ENCODE measurements at regions not wholly inside any gene's neighbourhood (a gene's known extent, or its start where the extent isn't known, plus 50 kb on each side); places are given as distances from the start of the nearest gene placed in this dataset.

DNA sequence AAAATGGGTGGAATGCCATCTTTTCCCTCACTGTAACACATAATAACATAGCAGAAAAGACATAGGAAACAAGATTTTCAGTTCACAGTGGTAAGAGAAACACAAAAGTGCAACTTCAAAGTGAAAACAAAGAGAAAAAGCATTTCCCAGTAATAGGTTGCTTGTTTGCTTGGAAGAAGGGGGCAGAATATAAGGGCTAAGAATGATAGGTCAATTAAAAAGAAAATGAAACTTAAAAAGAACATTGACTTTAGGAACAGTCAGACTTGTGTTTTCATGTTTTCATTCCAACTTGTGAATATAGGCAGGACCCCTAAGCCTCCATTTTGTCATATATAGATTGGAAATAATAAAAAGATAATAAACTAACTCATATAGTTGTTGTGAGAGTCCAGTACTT is 168.2 kb upstream of the PPP3CA start:
- no peaks in the 10 kb centered on the region for H3K9me3 ChIP-seq

DNA sequence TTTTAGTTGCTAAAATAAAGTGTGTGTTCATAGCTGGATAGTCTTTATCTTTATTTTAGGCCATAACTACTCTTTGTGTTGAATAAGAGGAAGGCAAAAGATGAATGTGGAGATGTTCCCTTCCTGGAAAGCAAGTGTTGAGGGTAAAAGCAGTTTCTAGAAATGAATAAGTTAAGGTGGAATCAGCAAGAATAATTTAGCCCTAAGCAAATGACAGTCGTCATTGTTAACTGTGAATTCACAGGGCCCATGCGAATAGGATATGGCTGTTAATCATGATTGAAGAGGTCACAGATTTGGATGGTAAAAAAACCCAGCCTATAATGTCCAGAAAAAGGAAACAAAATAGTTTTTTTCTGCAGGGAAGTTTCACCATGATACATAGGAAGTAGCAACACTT is 167.8 kb upstream of the PPP3CA start:
- WGBS = 89% methylated on average over 2 of the region's 2 CpGs
- Histone ChIP-seq H3K36me3 (no peaks in the 10 kb centered on the region), H3K27ac (no peak overlapping the region), H3K9me3 (no peaks in the 10 kb centered on the region), H3K4me1 (no peaks in the 10 kb centered on the region), H3K27me3 (no peaks in the 10 kb centered on the region), H3K4me3 (no peak overlapping the region)
- no peak for TF ChIP-seq EP300 (IDR thresholded peaks at IDR 0.05)
- TF ChIP-seq POLR2A (IDR thresholded peaks at IDR 0.05) = no peak
- TF ChIP-seq, protein P1, sequence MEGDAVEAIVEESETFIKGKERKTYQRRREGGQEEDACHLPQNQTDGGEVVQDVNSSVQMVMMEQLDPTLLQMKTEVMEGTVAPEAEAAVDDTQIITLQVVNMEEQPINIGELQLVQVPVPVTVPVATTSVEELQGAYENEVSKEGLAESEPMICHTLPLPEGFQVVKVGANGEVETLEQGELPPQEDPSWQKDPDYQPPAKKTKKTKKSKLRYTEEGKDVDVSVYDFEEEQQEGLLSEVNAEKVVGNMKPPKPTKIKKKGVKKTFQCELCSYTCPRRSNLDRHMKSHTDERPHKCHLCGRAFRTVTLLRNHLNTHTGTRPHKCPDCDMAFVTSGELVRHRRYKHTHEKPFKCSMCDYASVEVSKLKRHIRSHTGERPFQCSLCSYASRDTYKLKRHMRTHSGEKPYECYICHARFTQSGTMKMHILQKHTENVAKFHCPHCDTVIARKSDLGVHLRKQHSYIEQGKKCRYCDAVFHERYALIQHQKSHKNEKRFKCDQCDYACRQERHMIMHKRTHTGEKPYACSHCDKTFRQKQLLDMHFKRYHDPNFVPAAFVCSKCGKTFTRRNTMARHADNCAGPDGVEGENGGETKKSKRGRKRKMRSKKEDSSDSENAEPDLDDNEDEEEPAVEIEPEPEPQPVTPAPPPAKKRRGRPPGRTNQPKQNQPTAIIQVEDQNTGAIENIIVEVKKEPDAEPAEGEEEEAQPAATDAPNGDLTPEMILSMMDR (IDR thresholded peaks at IDR 0.05) = no peak
- DNase-seq (ENCODE audit: low spot score in 2 of 2) = no peak

More for the DNA sequence above, 168.2 kb upstream of the PPP3CA start:
- TF ChIP-seq POLR2A (IDR thresholded peaks at IDR 0.05) = no peak
- no peak for TF ChIP-seq EP300 (IDR thresholded peaks at IDR 0.05)
- TF ChIP-seq, protein P1 (IDR thresholded peaks at IDR 0.05) = no peak
- TF ChIP-seq POLR2AphosphoS5 (IDR thresholded peaks at IDR 0.05) = no peak
- no peak overlapping the region for H3K27ac ChIP-seq
- no peak overlapping the region for H3K4me3 ChIP-seq
- DNase-seq (ENCODE audit: low spot score in 2 of 2) = no peak
- H3K4me1 ChIP-seq = no peaks in the 10 kb centered on the region
- no peaks in the 10 kb centered on the region for H3K27me3 ChIP-seq
- no peaks in the 10 kb centered on the region for H3K36me3 ChIP-seq

DNA sequence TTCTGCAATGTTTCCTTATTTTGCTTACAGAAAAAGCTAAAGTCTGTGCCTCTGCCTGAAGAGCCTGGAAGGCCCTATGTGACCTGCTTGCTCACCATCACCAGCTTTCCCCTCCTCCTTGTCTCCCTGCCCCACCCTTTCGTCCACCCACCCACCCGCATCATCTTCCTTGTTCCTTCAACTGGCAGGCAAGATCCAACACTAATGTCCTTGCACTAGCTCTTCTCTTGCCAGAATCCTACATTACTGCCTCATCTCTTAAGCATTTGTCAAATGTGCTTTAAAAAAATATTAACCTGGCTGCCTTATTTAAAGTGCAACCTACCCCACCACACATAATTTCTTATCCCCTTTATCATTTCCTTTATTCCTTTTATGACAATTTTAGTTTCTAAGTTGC is 165.1 kb upstream of the PPP3CA start:
- 81% methylated on average over 2 of the region's 2 CpGs for WGBS
- no peak for DNase-seq (ENCODE audit: low spot score in 2 of 2)
- Histone ChIP-seq H3K27ac (no peak overlapping the region), H3K4me3 (no peak overlapping the region), H3K4me1 (no peaks in the 10 kb centered on the region), H3K36me3 (no peaks in the 10 kb centered on the region), H3K9me3 (no peaks in the 10 kb centered on the region), H3K27me3 (no peaks in the 10 kb centered on the region)
- TF ChIP-seq, protein P1 (IDR thresholded peaks at IDR 0.05) = no peak
- no peak for TF ChIP-seq POLR2AphosphoS5 (IDR thresholded peaks at IDR 0.05)

DNA sequence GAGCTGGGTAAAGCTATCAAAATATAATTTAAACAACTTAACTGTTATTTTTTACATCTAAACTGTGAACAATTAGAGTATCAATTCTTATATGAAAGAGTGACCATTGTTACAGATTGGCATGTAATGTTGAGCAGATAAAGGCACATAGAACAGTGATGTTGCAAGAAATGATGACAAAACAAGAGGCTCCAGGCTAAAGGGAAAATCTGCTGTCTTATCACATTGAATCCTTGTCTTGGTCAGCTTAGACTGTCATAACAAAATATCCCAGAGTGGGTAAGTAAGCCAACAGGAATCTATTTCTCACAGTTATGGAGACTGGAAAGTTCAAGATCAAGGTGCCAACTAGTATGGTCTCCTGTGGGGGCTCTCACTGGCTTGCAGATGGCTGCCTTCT is 154.1 kb upstream of the PPP3CA start:
- Histone ChIP-seq H3K27me3 (no peaks in the 10 kb centered on the region), H3K9me3 (no peaks in the 10 kb centered on the region), H3K36me3 (no peaks in the 10 kb centered on the region), H3K27ac (no peak overlapping the region), H3K4me1 (no peaks in the 10 kb centered on the region), H3K4me3 (no peak overlapping the region)
- TF ChIP-seq POLR2A (IDR thresholded peaks at IDR 0.05) (no peak), EP300 (IDR thresholded peaks at IDR 0.05) (no peak), POLR2AphosphoS5 (IDR thresholded peaks at IDR 0.05) (no peak)
- TF ChIP-seq, protein P1 (IDR thresholded peaks at IDR 0.05) = no peak
- no peak for DNase-seq (ENCODE audit: low spot score in 2 of 2)

DNA sequence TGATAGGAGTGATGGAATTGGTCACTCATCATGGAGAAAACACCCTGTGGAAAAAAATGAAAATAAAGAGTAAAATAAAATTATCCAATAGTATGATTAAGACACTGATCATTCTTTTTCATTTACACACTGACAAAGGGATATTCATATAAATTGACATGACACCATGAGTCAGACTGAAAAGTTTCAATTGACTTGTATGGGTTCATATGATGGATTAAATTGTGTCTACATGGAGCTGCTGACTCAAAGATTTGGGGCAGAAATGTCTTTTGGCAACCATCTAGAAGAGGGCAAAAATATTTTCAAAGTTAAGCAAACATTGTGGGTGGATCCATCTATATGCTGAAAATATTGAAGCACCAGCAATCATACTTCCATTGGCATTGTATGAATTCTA is 153.4 kb upstream of the PPP3CA start:
- no peak overlapping the region for H3K4me3 ChIP-seq
- no peak for DNase-seq (ENCODE audit: low spot score in 2 of 2)
- H3K27me3 ChIP-seq = no peaks in the 10 kb centered on the region
- TF ChIP-seq EP300 (IDR thresholded peaks at IDR 0.05) (no peak), POLR2AphosphoS5 (IDR thresholded peaks at IDR 0.05) (no peak), POLR2A (IDR thresholded peaks at IDR 0.05) (no peak)
- TF ChIP-seq, protein P1 (IDR thresholded peaks at IDR 0.05) = no peak
- H3K36me3 ChIP-seq = no peaks in the 10 kb centered on the region
- no peaks in the 10 kb centered on the region for H3K9me3 ChIP-seq
- H3K4me1 ChIP-seq = no peaks in the 10 kb centered on the region
- H3K27ac ChIP-seq = no peak overlapping the region

Data from suprapubic skin (tissue), 4 donors.